Suprapubic skin (tissue), 4 donors: ENCODE measurements at regions not wholly inside any gene's neighbourhood (a gene's known extent, or its start where the extent isn't known, plus 50 kb on each side); places are given as distances from the start of the nearest gene placed in this dataset.

Experiments used
- DNase-seq, 2 donors: peaks; one replicate each; pipeline ENCODE4 v3.0.0-alpha.2; 2019; ENCODE audit warnings: low spot score in 2 of 2
- H3K27ac ChIP-seq: fragments of 200-600 bp; sonication (generic); one replicate; pipeline ENCODE4 v1.5.1; 2019
- H3K27me3 ChIP-seq: fragments of 200-600 bp; sonication (generic); one replicate; pipeline ENCODE4 v1.5.1; 2019
- H3K36me3 ChIP-seq: fragments of 200-600 bp; sonication (generic); one replicate; pipeline ENCODE4 v1.5.1; 2019
- H3K4me1 ChIP-seq: fragments of 200-600 bp; sonication (generic); one replicate; pipeline ENCODE4 v1.5.1; 2019
- H3K4me3 ChIP-seq: fragments of 200-600 bp; sonication (generic); one replicate; pipeline ENCODE4 v1.5.1; 2019; ENCODE audit warnings: mild to moderate bottlenecking
- H3K9me3 ChIP-seq: fragments of 200-600 bp; sonication (generic); one replicate; pipeline ENCODE4 v1.5.1; 2019
- CTCF ChIP-seq, 2 donors: fragments of 200-600 bp in 1 of 2; fragments of 450-650 bp in 1 of 2; sonication (generic) in 1 of 2; IDR thresholded peaks; one replicate each; pipeline ENCODE4 v1.5.1; 2016 to 2019; ENCODE audit warnings: antibody characterized with exemption in 2 of 2, mild to moderate bottlenecking in 1 of 2, moderate library complexity in 1 of 2
- EP300 ChIP-seq: sonication (generic); formaldehyde crosslinking; IDR thresholded peaks from one replicate; pipeline ENCODE4 v1.6.1; 2017; ENCODE audit warnings: antibody characterized with exemption
- POLR2A ChIP-seq, 2 donors: fragments of 450-650 bp; IDR thresholded peaks; one replicate each; pipeline ENCODE4 v1.6.1; 2017; ENCODE audit warnings: antibody characterized with exemption in 2 of 2, mild to moderate bottlenecking in 2 of 2, moderate library complexity in 2 of 2
- POLR2AphosphoS5 ChIP-seq, 3 donors: sonication (generic); formaldehyde crosslinking; IDR thresholded peaks; one replicate each; pipeline ENCODE4 v1.6.1; 2017; ENCODE audit warnings: antibody characterized with exemption in 3 of 3
- WGBS: methylation state at CpG from one replicate; pipeline ENCODE4 v1.1.5; 2018; 5-methylcytosine and 5-hydroxymethylcytosine counted together

- DNase-seq = no peak
- H3K9me3 ChIP-seq = no peaks in the 10 kb centered on the region
- TF ChIP-seq EP300 (no peak), POLR2AphosphoS5 (IDR thresholded peaks at IDR 0.05) (no peak), CTCF (IDR thresholded peaks at IDR 0.05) (no peak), POLR2A (IDR thresholded peaks at IDR 0.05) (no peak)
Observed at GRCh38 chr10:28137907-28138880, 139.3 kb upstream of the ODAD2 start.

GRCh38 chr10:28135258-28135657 lies 136.4 kb upstream of the ODAD2 start:
- no peak for TF ChIP-seq CTCF (IDR thresholded peaks at IDR 0.05)
- no peak for TF ChIP-seq POLR2A (IDR thresholded peaks at IDR 0.05)
- TF ChIP-seq POLR2AphosphoS5 (IDR thresholded peaks at IDR 0.05) = no peak
- TF ChIP-seq EP300 = no peak

More at GRCh38 chr10:28137907-28138880, 139.3 kb upstream of the ODAD2 start:
- Histone ChIP-seq H3K27ac (no peak overlapping the region), H3K4me1 (no peaks in the 10 kb centered on the region), H3K4me3 (no peak overlapping the region), H3K27me3 (no peaks in the 10 kb centered on the region), H3K36me3 (no peaks in the 10 kb centered on the region)
- 67% methylated on average over 1 of the region's 1 CpG for WGBS

GRCh38 chr10:28130267-28130666 lies 131.4 kb upstream of the ODAD2 start:
- Histone ChIP-seq H3K36me3 (no peaks in the 10 kb centered on the region), H3K27me3 (no peaks in the 10 kb centered on the region), H3K27ac (no peak overlapping the region), H3K9me3 (no peaks in the 10 kb centered on the region), H3K4me3 (no peak overlapping the region), H3K4me1 (no peaks in the 10 kb centered on the region)
- TF ChIP-seq EP300 (no peak), CTCF (IDR thresholded peaks at IDR 0.05) (no peak), POLR2AphosphoS5 (IDR thresholded peaks at IDR 0.05) (no peak), POLR2A (IDR thresholded peaks at IDR 0.05) (no peak)
- no peak for DNase-seq
- WGBS = 64% methylated on average over 3 of the region's 3 CpGs

More at GRCh38 chr10:28135258-28135657, 136.4 kb upstream of the ODAD2 start:
- Histone ChIP-seq H3K4me1 (no peaks in the 10 kb centered on the region), H3K4me3 (no peak overlapping the region), H3K9me3 (no peaks in the 10 kb centered on the region), H3K27ac (no peak overlapping the region), H3K36me3 (no peaks in the 10 kb centered on the region), H3K27me3 (no peaks in the 10 kb centered on the region)
- DNase-seq = no peak

GRCh38 chr10:28127881-28128280 lies 129.0 kb upstream of the ODAD2 start:
- no peaks in the 10 kb centered on the region for H3K9me3 ChIP-seq
- no peak for TF ChIP-seq CTCF (IDR thresholded peaks at IDR 0.05)
- TF ChIP-seq POLR2A (IDR thresholded peaks at IDR 0.05) = no peak
- DNase-seq = no peak
- H3K4me3 ChIP-seq = no peak overlapping the region
- no peaks in the 10 kb centered on the region for H3K4me1 ChIP-seq
- no peaks in the 10 kb centered on the region for H3K27me3 ChIP-seq
- peaks cover 2% of the 10 kb centered on the region for H3K36me3 ChIP-seq
- WGBS = 91% methylated on average over 3 of the region's 3 CpGs
- H3K27ac ChIP-seq = no peak overlapping the region

GRCh38 chr10:28125701-28126100 lies 126.8 kb upstream of the ODAD2 start:
- no peak overlapping the region for H3K4me3 ChIP-seq
- peaks cover 2% of the 10 kb centered on the region for H3K36me3 ChIP-seq
- H3K9me3 ChIP-seq = no peaks in the 10 kb centered on the region
- no peak for TF ChIP-seq EP300
- no peak for TF ChIP-seq POLR2A (IDR thresholded peaks at IDR 0.05)
- TF ChIP-seq POLR2AphosphoS5 (IDR thresholded peaks at IDR 0.05) = no peak
- TF ChIP-seq CTCF (IDR thresholded peaks at IDR 0.05) = no peak
- no peaks in the 10 kb centered on the region for H3K27me3 ChIP-seq
- no peaks in the 10 kb centered on the region for H3K4me1 ChIP-seq
- DNase-seq = no peak
- no peak overlapping the region for H3K27ac ChIP-seq
